ENCODE measurements at regions not wholly inside any gene's neighbourhood (a gene's known extent, or its start where the extent isn't known, plus 50 kb on each side); places are given as distances from the start of the nearest gene placed in this dataset.

GRCh38 chr17:33986566-33986965 is 268.5 kb upstream of the CCL2 start:
- TF ChIP-seq CTCF (IDR thresholded peaks at IDR 0.05) (no peak), POLR2A (IDR thresholded peaks at IDR 0.05) (no peak)
